ENCODE measurements at regions not wholly inside any gene's neighbourhood (a gene's known extent, or its start where the extent isn't known, plus 50 kb on each side); places are given as distances from the start of the nearest gene placed in this dataset.

- Histone ChIP-seq H3K56ac (ENCODE audit: insufficient read length, low read depth, low read length) (no peak overlapping the region), H3K27ac (ENCODE audit: insufficient read length, low read depth, low read length) (no peak overlapping the region), H3K18ac (ENCODE audit: insufficient read length, low read depth, low read length) (no peak overlapping the region), H3K4ac (ENCODE audit: low read depth, low read length) (no peak overlapping the region), H2BK20ac (ENCODE audit: low read depth, low read length, poor library complexity, severe bottlenecking) (no peak overlapping the region), H2BK120ac (ENCODE audit: low read depth, low read length, poor library complexity, severe bottlenecking) (no peak overlapping the region), H2BK5ac (ENCODE audit: insufficient read length, low read length) (no peak overlapping the region), H3K9me3 (ENCODE audit: control insufficient read depth, low read depth, low read length) (no peaks in the 10 kb centered on the region), H3K14ac (ENCODE audit: insufficient read depth, low read length) (no peak overlapping the region), H2BK15ac (ENCODE audit: low read depth, low read length) (no peak overlapping the region), H2AK5ac (ENCODE audit: insufficient read length, low read length) (no peak overlapping the region), H3T11ph (ENCODE audit: low read length) (no peak overlapping the region), H4K20me1 (ENCODE audit: control insufficient read depth, insufficient read depth, insufficient read length) (no peaks in the 10 kb centered on the region), H4K5ac (ENCODE audit: insufficient read length, low read depth, low read length) (no peak overlapping the region), H3K4me1 (ENCODE audit: insufficient read depth, low read length) (no peaks in the 10 kb centered on the region), H2AFZ (ENCODE audit: low read length) (no peak overlapping the region), H4K8ac (replicated peaks; ENCODE audit: insufficient read length, low read depth, low read length) (no peak overlapping the region), H3K79me1 (ENCODE audit: insufficient read depth, low read depth, low read length, poor library complexity, severe bottlenecking) (no peaks in the 10 kb centered on the region), H3K9ac (ENCODE audit: extremely low read depth, insufficient read length, low read length) (no peak overlapping the region), H2BK12ac (ENCODE audit: insufficient read length, low read depth, low read length) (no peak overlapping the region), H3K79me2 (ENCODE audit: insufficient read depth, low read length) (no peaks in the 10 kb centered on the region), H3K27me3 (ENCODE audit: insufficient read depth, low read length) (no peaks in the 10 kb centered on the region), H3K23me2 (ENCODE audit: insufficient read length, low read depth, low read length, poor library complexity, severe bottlenecking) (no peaks in the 10 kb centered on the region), H3K4me2 (ENCODE audit: insufficient read depth, insufficient read length, low read length) (no peak overlapping the region), H3K23ac (ENCODE audit: insufficient read length, low read depth, low read length) (no peak overlapping the region), H4K91ac (ENCODE audit: insufficient read length, low read depth, low read length) (no peak overlapping the region)
- H3K27ac Mint-ChIP-seq: no peak overlapping the region
- H3K36me3 Mint-ChIP-seq (ENCODE audit: insufficient read depth in 1 of 3, low read depth in 3 of 3): no peaks in the 10 kb centered on the region
- no peak overlapping the region for H3K4me3 Mint-ChIP-seq
- no peak for TF ChIP-seq CTCF (conservative IDR thresholded peaks at IDR 0.05)
- peaks cover 3 to 6% of the 10 kb centered on the region in 2 experiments; a peak in 3 of 4 replicates for H3K4me1 Mint-ChIP-seq
- no peaks in the 10 kb centered on the region for H3K9me3 Mint-ChIP-seq
- WGBS (ENCODE audit: extremely low coverage, insufficient read length, low lambda C conversion rate): no CpG with 5 or more reads among the region's 3 CpGs
- no peaks in the 10 kb centered on the region for H3K27me3 Mint-ChIP-seq (ENCODE audit: low read depth)
- DNase-seq: no peak
Observed at GRCh38 chr9:17962747-17963146, 383.9 kb downstream of the SH3GL2 start.
